Testis (tissue), 2 donors: ENCODE measurements at regions not wholly inside any gene's neighbourhood (a gene's known extent, or its start where the extent isn't known, plus 50 kb on each side); places are given as distances from the start of the nearest gene placed in this dataset.

Experiments used
- CTCF ChIP-seq, 3 experiments: fragments of 450-650 bp in 2 of 3; fragments of 200-600 bp in 1 of 3; sonication (generic) in 1 of 3; IDR thresholded peaks; one replicate each; pipeline ENCODE4 v1.5.1; 2016 to 2019; ENCODE audit warnings: antibody characterized with exemption in 3 of 3, mild to moderate bottlenecking in 2 of 3, moderate library complexity in 1 of 3
- POLR2A ChIP-seq: fragments of 450-650 bp; IDR thresholded peaks from one replicate; pipeline ENCODE4 v1.6.1; 2017; ENCODE audit warnings: antibody characterized with exemption, mild to moderate bottlenecking, moderate library complexity

GRCh38 chr10:16020836-16021235 lies 160.5 kb upstream of the MINDY3 start:
- TF ChIP-seq CTCF (IDR thresholded peaks at IDR 0.05) (no peak), POLR2A (no peak)
